ENCODE measurements at regions not wholly inside any gene's neighbourhood (a gene's known extent, or its start where the extent isn't known, plus 50 kb on each side); places are given as distances from the start of the nearest gene placed in this dataset.

- Mint-ChIP-seq H3K36me3 (peaks cover 0 to 11% (median 2%) of the 10 kb centered on the region in 3 donors), H3K4me1 (no peaks in the 10 kb centered on the region), H3K9me3 (peaks cover 0 to 37% (median 12%) of the 10 kb centered on the region in 9 donors), H3K4me3 (no peak overlapping the region), H3K27ac (no peak overlapping the region), H3K27me3 (peaks cover 0 to 4% (median 0%) of the 10 kb centered on the region in 5 donors)
- ATAC-seq (no peak), DNase-seq (no peak)
- POLR2A ChIA-PET: no interaction called here
Observed at GRCh38 chrX:116009861-116010710, 160.5 kb upstream of the AGTR2 start.

GRCh38 chrX:116010939-116011338, 159.6 kb upstream of the AGTR2 start:
- DNase-seq (no peak), ATAC-seq (no peak)
- no peak overlapping the region for H3K4me3 Mint-ChIP-seq
- no peaks in the 10 kb centered on the region for H3K4me1 Mint-ChIP-seq
- H3K27ac Mint-ChIP-seq: no peak overlapping the region
- POLR2A ChIA-PET: no interaction called here
- peaks cover 0 to 37% (median 12%) of the 10 kb centered on the region in 9 donors for H3K9me3 Mint-ChIP-seq
- H3K27me3 Mint-ChIP-seq: peaks cover 0 to 4% (median 0%) of the 10 kb centered on the region in 5 donors
- peaks cover 0 to 11% (median 2%) of the 10 kb centered on the region in 3 donors for H3K36me3 Mint-ChIP-seq

GRCh38 chrX:116031331-116031730, 139.2 kb upstream of the AGTR2 start:
- H3K27ac Mint-ChIP-seq: no peak overlapping the region
- peaks cover 0 to 10% (median 0%) of the 10 kb centered on the region in 3 donors for H3K36me3 Mint-ChIP-seq
- ATAC-seq (no peak), DNase-seq (no peak)
- H3K4me1 Mint-ChIP-seq: no peaks in the 10 kb centered on the region
- peaks cover 0 to 34% (median 7%) of the 10 kb centered on the region in 9 donors for H3K9me3 Mint-ChIP-seq
- H3K27me3 Mint-ChIP-seq: no peaks in the 10 kb centered on the region
- H3K4me3 Mint-ChIP-seq: no peak overlapping the region
- POLR2A ChIA-PET: no interaction called here
